H9 (cell line): ENCODE measurements at regions not wholly inside any gene's neighbourhood (a gene's known extent, or its start where the extent isn't known, plus 50 kb on each side); places are given as distances from the start of the nearest gene placed in this dataset.

ENCODE experiments used
- DNase-seq: peaks from one replicate; pipeline ENCODE4 v3.0.0-alpha.2; 2017
- H2AFZ ChIP-seq: one replicate; pipeline ENCODE4 v1.6.1; 2013; ENCODE audit warnings: mild to moderate bottlenecking, low read length, control low read depth, moderate library complexity
- H2AK5ac ChIP-seq: 2 replicates; pipeline ENCODE4 v1.6.1; 2013; ENCODE audit warnings: low read length, control low read depth, mixed read lengths; ENCODE audit not compliant: insufficient read length
- H2BK120ac ChIP-seq: one replicate; pipeline ENCODE4 v1.6.1; 2013; ENCODE audit warnings: low read depth, mild to moderate bottlenecking, low read length, control low read depth, inconsistent platforms; ENCODE audit not compliant: poor library complexity, severe bottlenecking
- H2BK12ac ChIP-seq: 2 replicates; pipeline ENCODE4 v1.6.1; 2013; ENCODE audit warnings: low read length, control low read depth, mixed read lengths, low read depth; ENCODE audit not compliant: insufficient read length
- H2BK15ac ChIP-seq: 2 replicates; pipeline ENCODE4 v1.6.1; 2013; ENCODE audit warnings: low read depth, low read length, control low read depth
- H2BK20ac ChIP-seq: one replicate; pipeline ENCODE4 v1.6.1; 2013; ENCODE audit warnings: low read depth, mild to moderate bottlenecking, low read length, control low read depth, inconsistent platforms; ENCODE audit not compliant: poor library complexity, severe bottlenecking
- H2BK5ac ChIP-seq: 2 replicates; pipeline ENCODE4 v1.6.1; 2013; ENCODE audit warnings: low read length, control low read depth, mixed read lengths; ENCODE audit not compliant: insufficient read length
- H3K14ac ChIP-seq: 2 replicates; pipeline ENCODE4 v1.6.1; 2013; ENCODE audit warnings: low read length, control low read depth; ENCODE audit not compliant: insufficient read depth
- H3K18ac ChIP-seq: 2 replicates; pipeline ENCODE4 v1.6.1; 2013; ENCODE audit warnings: low read depth, mild to moderate bottlenecking, mixed read lengths, low read length, control low read depth; ENCODE audit not compliant: insufficient read length
- H3K23ac ChIP-seq: 2 replicates; pipeline ENCODE4 v1.6.1; 2013; ENCODE audit warnings: low read length, control low read depth, mixed read lengths, low read depth; ENCODE audit not compliant: insufficient read length
- H3K23me2 ChIP-seq: 2 replicates; pipeline ENCODE4 v1.6.1; 2013; ENCODE audit warnings: low read depth, mild to moderate bottlenecking, mixed read lengths, low read length, control low read depth; ENCODE audit not compliant: insufficient read length, poor library complexity, severe bottlenecking
- H3K27ac ChIP-seq: 2 replicates; pipeline ENCODE4 v1.5.1; 2013; ENCODE audit warnings: low read length, control low read depth, mixed read lengths, low read depth; ENCODE audit not compliant: insufficient read length
- H3K27me3 ChIP-seq: 2 replicates; pipeline ENCODE4 v1.6.1; 2013; ENCODE audit warnings: low read length, control low read depth, inconsistent platforms; ENCODE audit not compliant: insufficient read depth
- H3K4ac ChIP-seq: 2 replicates; pipeline ENCODE4 v1.6.1; 2013; ENCODE audit warnings: low read depth, mild to moderate bottlenecking, control low read depth, inconsistent platforms, low read length, moderate library complexity
- H3K4me1 ChIP-seq: 2 replicates; pipeline ENCODE4 v1.6.1; 2013; ENCODE audit warnings: low read length, control low read depth, inconsistent platforms; ENCODE audit not compliant: insufficient read depth
- H3K4me2 ChIP-seq: 2 replicates; pipeline ENCODE4 v1.6.1; 2013; ENCODE audit warnings: low read length, control low read depth, mixed read lengths; ENCODE audit not compliant: insufficient read length, insufficient read depth
- H3K56ac ChIP-seq: 2 replicates; pipeline ENCODE4 v1.6.1; 2013; ENCODE audit warnings: low read depth, mild to moderate bottlenecking, mixed read lengths, low read length, control low read depth; ENCODE audit not compliant: insufficient read length
- H3K79me1 ChIP-seq: 2 replicates; pipeline ENCODE4 v1.6.1; 2013; ENCODE audit warnings: low read depth, mild to moderate bottlenecking, moderate library complexity, low read length, control low read depth, inconsistent platforms; ENCODE audit not compliant: insufficient read depth, poor library complexity, severe bottlenecking
- H3K79me2 ChIP-seq: 2 replicates; pipeline ENCODE4 v1.6.1; 2013; ENCODE audit warnings: low read length, control low read depth, inconsistent platforms; ENCODE audit not compliant: insufficient read depth
- H3K9ac ChIP-seq: 2 replicates; pipeline ENCODE4 v1.6.1; 2013; ENCODE audit warnings: low read length, control low read depth, mixed read lengths; ENCODE audit not compliant: insufficient read length; ENCODE audit errors: extremely low read depth
- H3K9me3 ChIP-seq: one replicate; pipeline ENCODE4 v1.6.1; 2013; ENCODE audit warnings: low read depth, low read length, inconsistent platforms; ENCODE audit not compliant: control insufficient read depth
- H3T11ph ChIP-seq: one replicate; pipeline ENCODE4 v1.6.1; 2013; ENCODE audit warnings: mild to moderate bottlenecking, low read length, control low read depth, inconsistent platforms
- H4K20me1 ChIP-seq: one replicate; pipeline ENCODE4 v1.6.1; 2013; ENCODE audit not compliant: control insufficient read depth, insufficient read length, insufficient read depth
- H4K5ac ChIP-seq: 2 replicates; pipeline ENCODE4 v1.6.1; 2013; ENCODE audit warnings: low read depth, mild to moderate bottlenecking, mixed read lengths, low read length, control low read depth; ENCODE audit not compliant: insufficient read length
- H4K8ac ChIP-seq: replicated peaks from 2 replicates; pipeline ENCODE4 v1.6.1; 2013; ENCODE audit warnings: low read length, control low read depth, mixed read lengths, low read depth; ENCODE audit not compliant: insufficient read length
- H4K91ac ChIP-seq: 2 replicates; pipeline ENCODE4 v1.6.1; 2013; ENCODE audit warnings: low read depth, mild to moderate bottlenecking, moderate library complexity, mixed read lengths, low read length, control low read depth; ENCODE audit not compliant: insufficient read length
- H3K27ac Mint-ChIP-seq, 3 experiments: 2 replicates in 2 of 3; 3 replicates in 1 of 3; pipeline ENCODE4 v1.8.0; 2020 to 2021; ENCODE audit warnings: mixed read lengths in 3 of 3, mild to moderate bottlenecking in 1 of 3, moderate library complexity in 1 of 3
- H3K27me3 Mint-ChIP-seq: 2 replicates; pipeline ENCODE4 v1.8.0; 2021; ENCODE audit warnings: low read depth, mild to moderate bottlenecking, moderate library complexity, mixed read lengths
- H3K36me3 Mint-ChIP-seq, 3 experiments: 2 replicates in 2 of 3; 3 replicates in 1 of 3; pipeline ENCODE4 v1.8.0; 2020 to 2021; ENCODE audit warnings: low read depth in 3 of 3, mixed read lengths in 3 of 3; ENCODE audit not compliant: insufficient read depth in 1 of 3
- H3K4me1 Mint-ChIP-seq, 2 experiments: 2 replicates each; pipeline ENCODE4 v1.8.0; 2020; ENCODE audit warnings: mixed read lengths in 2 of 2
- H3K4me3 Mint-ChIP-seq, 2 experiments: 2 replicates in 1 of 2; 3 replicates in 1 of 2; pipeline ENCODE4 v1.8.0; 2020 to 2021; ENCODE audit warnings: mild to moderate bottlenecking in 2 of 2, mixed read lengths in 2 of 2, moderate library complexity in 1 of 2
- H3K9me3 Mint-ChIP-seq, 2 experiments: 2 replicates in 1 of 2; 3 replicates in 1 of 2; pipeline ENCODE4 v1.8.0; 2020; ENCODE audit warnings: mild to moderate bottlenecking in 2 of 2, mixed read lengths in 2 of 2, moderate library complexity in 1 of 2
- WGBS: extraction: QIAGEN DNeasy Blood & Tissue Kit; methylation state at CpG from one replicate; pipeline ENCODE4 v1.1.7; 2013; ENCODE audit warnings: missing lambda C conversion rate, low lambda C conversion rate, mixed read lengths; ENCODE audit not compliant: insufficient read length; ENCODE audit errors: extremely low coverage; 5-methylcytosine and 5-hydroxymethylcytosine counted together
- TF ChIP-seq, protein P1 (sequence below): fragments of 200-600 bp; sonication (generic); conservative IDR thresholded peaks from 3 replicates; pipeline ENCODE4 v1.8.0; 2021; ENCODE audit warnings: antibody characterized with exemption, mild to moderate bottlenecking

DNA sequence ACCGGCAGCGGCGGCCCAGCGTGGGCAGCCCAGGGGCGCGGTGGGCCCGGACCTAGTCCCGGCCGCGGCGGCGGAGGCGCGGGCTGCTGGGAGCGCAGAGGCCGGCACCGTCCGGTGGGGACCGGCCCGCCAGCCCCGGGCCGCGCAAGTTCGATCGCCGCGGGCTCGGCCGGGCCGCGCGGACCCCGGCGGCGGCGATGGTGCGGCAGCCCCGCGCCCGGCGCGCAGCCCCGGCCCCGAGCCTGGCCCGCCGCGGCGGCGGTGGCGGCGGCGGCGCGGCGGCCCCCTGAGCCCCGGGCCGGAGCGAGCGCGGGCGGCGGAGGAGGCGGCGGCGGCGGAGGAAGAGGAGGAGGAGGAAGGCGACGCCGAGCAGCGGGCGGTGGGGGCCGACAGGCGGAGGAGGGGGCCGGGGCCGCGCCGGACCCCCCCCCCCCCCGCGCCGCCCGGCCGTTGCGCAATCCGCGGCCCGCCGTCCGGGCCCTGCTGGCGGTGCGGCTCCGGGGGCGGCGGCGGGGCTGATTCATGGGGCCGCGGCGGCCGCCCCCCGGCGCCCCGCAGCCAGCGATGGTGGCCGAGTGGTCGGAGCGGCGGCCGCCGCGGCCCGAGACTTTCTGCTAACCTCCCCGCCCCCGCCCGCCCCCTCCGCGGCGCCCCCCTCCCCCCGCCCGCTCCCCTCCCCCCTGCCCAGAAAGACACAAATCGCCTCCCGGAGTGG, 1251.9 kb downstream of the BRD1 start:
- TF ChIP-seq, protein P1, sequence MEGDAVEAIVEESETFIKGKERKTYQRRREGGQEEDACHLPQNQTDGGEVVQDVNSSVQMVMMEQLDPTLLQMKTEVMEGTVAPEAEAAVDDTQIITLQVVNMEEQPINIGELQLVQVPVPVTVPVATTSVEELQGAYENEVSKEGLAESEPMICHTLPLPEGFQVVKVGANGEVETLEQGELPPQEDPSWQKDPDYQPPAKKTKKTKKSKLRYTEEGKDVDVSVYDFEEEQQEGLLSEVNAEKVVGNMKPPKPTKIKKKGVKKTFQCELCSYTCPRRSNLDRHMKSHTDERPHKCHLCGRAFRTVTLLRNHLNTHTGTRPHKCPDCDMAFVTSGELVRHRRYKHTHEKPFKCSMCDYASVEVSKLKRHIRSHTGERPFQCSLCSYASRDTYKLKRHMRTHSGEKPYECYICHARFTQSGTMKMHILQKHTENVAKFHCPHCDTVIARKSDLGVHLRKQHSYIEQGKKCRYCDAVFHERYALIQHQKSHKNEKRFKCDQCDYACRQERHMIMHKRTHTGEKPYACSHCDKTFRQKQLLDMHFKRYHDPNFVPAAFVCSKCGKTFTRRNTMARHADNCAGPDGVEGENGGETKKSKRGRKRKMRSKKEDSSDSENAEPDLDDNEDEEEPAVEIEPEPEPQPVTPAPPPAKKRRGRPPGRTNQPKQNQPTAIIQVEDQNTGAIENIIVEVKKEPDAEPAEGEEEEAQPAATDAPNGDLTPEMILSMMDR, result no peak
- peaks cover 17% of the 10 kb centered on the region in 2 experiments for H3K4me1 Mint-ChIP-seq
- Histone ChIP-seq H2BK12ac (no peak overlapping the region), H2BK15ac (no peak overlapping the region), H2AFZ (no peak overlapping the region), H4K8ac (no peak overlapping the region), H4K20me1 (no peaks in the 10 kb centered on the region), H4K5ac (no peak overlapping the region), H3K4me1 (no peaks in the 10 kb centered on the region), H3K4me2 (peak overlapping the region; percentile 9), H3K27me3 (no peaks in the 10 kb centered on the region), H3K79me2 (no peaks in the 10 kb centered on the region; the same call in 1 of the 2 replicates), H2AK5ac (no peak overlapping the region), H2BK5ac (no peak overlapping the region), H3K27ac (no peak overlapping the region), H3K23ac (no peak overlapping the region), H4K91ac (no peak overlapping the region), H2BK20ac (no peak overlapping the region), H3T11ph (no peak overlapping the region), H3K23me2 (peaks cover 4% of the 10 kb centered on the region), H3K79me1 (no peaks in the 10 kb centered on the region), H3K18ac (no peak overlapping the region), H2BK120ac (no peak overlapping the region), H3K4ac (no peak overlapping the region), H3K9me3 (no peaks in the 10 kb centered on the region), H3K14ac (no peak overlapping the region), H3K9ac (no peak overlapping the region), H3K56ac (no peak overlapping the region)
- peaks cover 8 to 9% of the 10 kb centered on the region in 2 experiments for H3K9me3 Mint-ChIP-seq
- peaks cover 30% of the 10 kb centered on the region for H3K27me3 Mint-ChIP-seq
- WGBS, result no CpG with 5 or more reads among the region's 120 CpGs
- DNase-seq, result no peak
- peak overlapping the region; percentile 32 to 47; a peak in 2 of 5 replicates for H3K4me3 Mint-ChIP-seq
- H3K27ac Mint-ChIP-seq, result no peak overlapping the region
- H3K36me3 Mint-ChIP-seq, result peaks cover 5 to 9% (median 9%) of the 10 kb centered on the region in 3 experiments
